GM23338 (cell line): ENCODE measurements at regions not wholly inside any gene's neighbourhood (a gene's known extent, or its start where the extent isn't known, plus 50 kb on each side); places are given as distances from the start of the nearest gene placed in this dataset.

ENCODE experiments used
- CTCF ChIP-seq, 2 experiments: fragments of 200-600 bp in 1 of 2; sonication (generic) in 1 of 2; conservative IDR thresholded peaks; 2 replicates each; pipeline versions ENCODE4 v1.5.1 to v1.6.1; 2016 to 2017; ENCODE audit warnings: antibody characterized with exemption in 2 of 2, low read depth in 2 of 2, mild to moderate bottlenecking in 2 of 2, moderate library complexity in 1 of 2
- POLR2AphosphoS5 ChIP-seq: IDR thresholded peaks from 2 replicates; pipeline ENCODE4 v1.6.1; 2016; ENCODE audit warnings: antibody characterized with exemption, low read depth

- no peak for TF ChIP-seq CTCF (conservative IDR thresholded peaks at IDR 0.05; ENCODE audit: low read depth in 2 of 2)
- TF ChIP-seq POLR2AphosphoS5: no peak
Observed at GRCh38 chr10:44005788-44006099, 357.1 kb upstream of the ZNF32 start.
